Esophagus squamous epithelium (tissue), 4 donors: ENCODE measurements at regions not wholly inside any gene's neighbourhood (a gene's known extent, or its start where the extent isn't known, plus 50 kb on each side); places are given as distances from the start of the nearest gene placed in this dataset.

Experiments used
- CTCF ChIP-seq, 6 experiments: fragments of 450-650 bp in 4 of 6; fragments of 200-600 bp in 2 of 6; sonication (generic) in 2 of 6; IDR thresholded peaks; one replicate each; pipeline ENCODE4 v1.5.1; 2016 to 2019; ENCODE audit warnings: antibody characterized with exemption in 6 of 6, mild to moderate bottlenecking in 4 of 6, moderate library complexity in 4 of 6
- POLR2A ChIP-seq, 4 donors: fragments of 450-650 bp; IDR thresholded peaks; one replicate each; pipeline ENCODE4 v1.6.1; 2017; ENCODE audit warnings: antibody characterized with exemption in 4 of 4, mild to moderate bottlenecking in 4 of 4, moderate library complexity in 3 of 4

- TF ChIP-seq CTCF (IDR thresholded peaks at IDR 0.05) (no peak), POLR2A (IDR thresholded peaks at IDR 0.05) (no peak)
Observed at GRCh38 chr14:45891417-45892080, 638.5 kb upstream of the MIS18BP1 start.
